ENCODE measurements at regions not wholly inside any gene's neighbourhood (a gene's known extent, or its start where the extent isn't known, plus 50 kb on each side); places are given as distances from the start of the nearest gene placed in this dataset.

- H4K20me1 ChIP-seq (ENCODE audit: insufficient read depth, poor library complexity, severe bottlenecking), result no peaks in the 10 kb centered on the region
- no peaks in the 10 kb centered on the region for H3K79me2 ChIP-seq
- H3K4me3 ChIP-seq, result no peak overlapping the region
- no peak overlapping the region for H3K27ac ChIP-seq
- no peaks in the 10 kb centered on the region for H3K27me3 ChIP-seq
- H3K9me2 ChIP-seq (replicated peaks; ENCODE audit: insufficient read depth), result no peaks in the 10 kb centered on the region
- WGBS (ENCODE audit: low lambda C conversion rate, missing lambda C conversion rate), result 95% methylated on average over 28 of the region's 28 CpGs
- no peaks in the 10 kb centered on the region for H3K9me3 ChIP-seq (ENCODE audit: low read depth)
- no peak for DNase-seq (ENCODE audit: low spot score)
- no peak overlapping the region for H2AFZ ChIP-seq
- no peaks in the 10 kb centered on the region for H3K36me3 ChIP-seq (replicated peaks; ENCODE audit: insufficient read depth, low read depth)
- peaks cover 4% of the 10 kb centered on the region for H3K4me1 ChIP-seq (ENCODE audit: insufficient read depth)
- H3K4me2 ChIP-seq, result no peak overlapping the region
- TF ChIP-seq, protein P1, sequence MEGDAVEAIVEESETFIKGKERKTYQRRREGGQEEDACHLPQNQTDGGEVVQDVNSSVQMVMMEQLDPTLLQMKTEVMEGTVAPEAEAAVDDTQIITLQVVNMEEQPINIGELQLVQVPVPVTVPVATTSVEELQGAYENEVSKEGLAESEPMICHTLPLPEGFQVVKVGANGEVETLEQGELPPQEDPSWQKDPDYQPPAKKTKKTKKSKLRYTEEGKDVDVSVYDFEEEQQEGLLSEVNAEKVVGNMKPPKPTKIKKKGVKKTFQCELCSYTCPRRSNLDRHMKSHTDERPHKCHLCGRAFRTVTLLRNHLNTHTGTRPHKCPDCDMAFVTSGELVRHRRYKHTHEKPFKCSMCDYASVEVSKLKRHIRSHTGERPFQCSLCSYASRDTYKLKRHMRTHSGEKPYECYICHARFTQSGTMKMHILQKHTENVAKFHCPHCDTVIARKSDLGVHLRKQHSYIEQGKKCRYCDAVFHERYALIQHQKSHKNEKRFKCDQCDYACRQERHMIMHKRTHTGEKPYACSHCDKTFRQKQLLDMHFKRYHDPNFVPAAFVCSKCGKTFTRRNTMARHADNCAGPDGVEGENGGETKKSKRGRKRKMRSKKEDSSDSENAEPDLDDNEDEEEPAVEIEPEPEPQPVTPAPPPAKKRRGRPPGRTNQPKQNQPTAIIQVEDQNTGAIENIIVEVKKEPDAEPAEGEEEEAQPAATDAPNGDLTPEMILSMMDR (IDR thresholded peaks at IDR 0.05; ENCODE audit: poor library complexity), result no peak
- no peak for TF ChIP-seq EZH2phosphoT487 (IDR thresholded peaks at IDR 0.05; ENCODE audit: low read depth, severe bottlenecking, unreplicated experiment)
- no peak for TF ChIP-seq EZH2 (IDR thresholded peaks at IDR 0.05; ENCODE audit: borderline replicate concordance)
Measured at GRCh38 chr7:80259-81067, 111.9 kb upstream of the FAM20C start.

DNA sequence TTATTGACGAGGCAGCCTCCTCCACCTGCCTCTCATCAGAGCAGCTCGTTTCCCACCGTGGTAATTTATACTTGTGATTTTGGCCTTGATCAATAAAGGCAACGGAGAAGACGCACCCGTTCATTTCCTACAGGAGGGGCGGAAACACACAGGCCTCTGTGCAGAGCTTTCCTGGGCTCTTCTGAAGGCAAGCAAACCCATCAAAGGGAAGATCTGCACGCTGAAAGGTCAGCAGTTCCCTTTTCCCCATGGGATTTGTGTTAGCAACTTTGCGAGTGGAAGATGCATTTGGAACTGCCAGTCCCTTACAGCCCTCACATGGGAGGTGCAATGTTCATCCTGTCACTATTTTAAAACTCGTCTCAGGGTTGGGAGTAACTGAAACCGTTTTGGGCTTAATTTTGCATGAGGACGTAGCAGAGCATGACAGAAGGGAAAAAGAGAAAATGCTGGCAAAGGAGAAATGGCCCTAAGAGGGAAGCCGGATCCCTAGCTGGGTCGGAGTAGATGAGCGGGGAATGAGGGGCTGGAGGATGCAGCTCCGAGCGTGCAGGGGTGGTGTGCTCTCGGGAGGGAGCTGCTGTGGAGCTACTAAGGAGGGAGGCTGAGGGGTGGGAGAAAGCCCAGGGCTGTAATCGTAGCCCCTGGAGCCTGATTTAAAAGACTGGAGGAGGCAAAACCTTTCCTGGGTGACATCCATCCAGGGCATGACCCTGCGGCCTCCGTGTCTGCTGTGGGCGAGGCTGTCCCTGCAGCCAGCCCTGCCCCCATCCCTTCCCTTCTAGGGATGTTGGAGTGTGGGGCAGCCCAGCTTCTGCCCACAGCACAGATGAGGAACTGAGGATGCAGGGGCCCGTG is 111.1 kb upstream of the FAM20C start:
- Histone ChIP-seq H3K4me2 (no peak overlapping the region), H3K4me1 (ENCODE audit: insufficient read depth) (peaks cover 11% of the 10 kb centered on the region), H3K9me2 (replicated peaks; ENCODE audit: insufficient read depth) (no peaks in the 10 kb centered on the region), H3K79me2 (no peaks in the 10 kb centered on the region), H2AFZ (no peak overlapping the region), H3K27ac (no peak overlapping the region), H3K9me3 (ENCODE audit: low read depth) (no peaks in the 10 kb centered on the region), H3K27me3 (no peaks in the 10 kb centered on the region), H4K20me1 (ENCODE audit: insufficient read depth, poor library complexity, severe bottlenecking) (no peaks in the 10 kb centered on the region), H3K36me3 (replicated peaks; ENCODE audit: insufficient read depth, low read depth) (no peaks in the 10 kb centered on the region), H3K4me3 (no peak overlapping the region)
- no peak for DNase-seq (ENCODE audit: low spot score)
- TF ChIP-seq, protein P1 (IDR thresholded peaks at IDR 0.05; ENCODE audit: poor library complexity), result no peak
- TF ChIP-seq EZH2 (IDR thresholded peaks at IDR 0.05; ENCODE audit: borderline replicate concordance), result no peak
- no peak for TF ChIP-seq EZH2phosphoT487 (IDR thresholded peaks at IDR 0.05; ENCODE audit: low read depth, severe bottlenecking, unreplicated experiment)
- 84% methylated on average over 23 of the region's 23 CpGs for WGBS (ENCODE audit: low lambda C conversion rate, missing lambda C conversion rate)

DNA sequence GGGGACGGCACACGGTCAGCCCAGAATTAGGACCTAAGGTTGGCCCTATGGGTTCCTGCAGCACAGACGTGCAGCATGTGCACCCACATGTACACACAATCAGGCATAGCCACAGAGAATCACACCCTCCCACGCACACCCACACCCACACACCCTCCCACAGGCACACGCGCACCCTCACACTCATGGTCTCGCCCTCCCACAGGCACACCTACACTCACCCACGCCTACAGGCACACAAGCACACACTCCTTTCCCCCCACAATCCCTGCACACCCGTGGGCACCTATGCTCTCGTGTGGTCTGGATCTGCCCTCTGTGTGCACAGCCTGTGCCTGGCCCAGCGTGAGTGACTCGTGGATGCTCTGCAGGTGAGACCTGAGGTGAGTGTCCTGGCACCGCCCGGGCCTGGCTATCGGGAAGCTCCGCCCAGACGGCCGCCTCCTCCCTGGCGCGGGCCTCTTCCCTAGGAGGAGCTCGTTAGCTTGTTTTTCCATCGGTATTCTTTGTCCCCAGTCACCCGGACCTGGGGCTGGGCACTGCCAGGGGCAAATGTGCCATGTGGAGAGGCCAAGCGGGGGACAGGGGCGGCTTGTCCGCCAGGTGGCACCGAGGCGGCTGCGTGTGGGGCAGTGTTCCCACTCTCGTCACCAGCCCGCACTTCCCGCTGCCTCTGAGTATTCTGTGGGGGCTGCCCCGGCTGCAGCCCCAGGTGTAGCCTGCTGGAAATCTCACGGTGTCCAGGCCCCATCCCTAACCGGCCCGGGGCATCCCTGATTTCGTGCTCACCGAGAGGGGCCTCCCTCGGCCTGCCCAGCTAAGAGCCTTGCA is 110.2 kb upstream of the FAM20C start:
- no peaks in the 10 kb centered on the region for H3K27me3 ChIP-seq
- no peak overlapping the region for H3K4me3 ChIP-seq
- no peak overlapping the region for H3K4me2 ChIP-seq
- no peaks in the 10 kb centered on the region for H3K79me2 ChIP-seq
- DNase-seq (ENCODE audit: low spot score), result peak; percentile 63
- no peaks in the 10 kb centered on the region for H3K36me3 ChIP-seq (replicated peaks; ENCODE audit: insufficient read depth, low read depth)
- WGBS (ENCODE audit: low lambda C conversion rate, missing lambda C conversion rate), result 66% methylated on average over 38 of the region's 39 CpGs
- TF ChIP-seq, protein P1 (IDR thresholded peaks at IDR 0.05; ENCODE audit: poor library complexity), result no peak
- TF ChIP-seq EZH2 (IDR thresholded peaks at IDR 0.05; ENCODE audit: borderline replicate concordance) (no peak), EZH2phosphoT487 (IDR thresholded peaks at IDR 0.05; ENCODE audit: low read depth, severe bottlenecking, unreplicated experiment) (no peak)
- peak overlapping the region; percentile 53 for H3K27ac ChIP-seq
- no peaks in the 10 kb centered on the region for H3K9me3 ChIP-seq (ENCODE audit: low read depth)
- H2AFZ ChIP-seq, result no peak overlapping the region
- H4K20me1 ChIP-seq (ENCODE audit: insufficient read depth, poor library complexity, severe bottlenecking), result no peaks in the 10 kb centered on the region
- peaks cover 17% of the 10 kb centered on the region for H3K4me1 ChIP-seq (ENCODE audit: insufficient read depth)
- no peaks in the 10 kb centered on the region for H3K9me2 ChIP-seq (replicated peaks; ENCODE audit: insufficient read depth)

All from hepatocyte (in vitro differentiated cells).